ENCODE measurements at regions not wholly inside any gene's neighbourhood (a gene's known extent, or its start where the extent isn't known, plus 50 kb on each side); places are given as distances from the start of the nearest gene placed in this dataset. TPM values are rescaled to one million over a fixed set of nuclear protein-coding genes. Genes with fewer than 3 reads are reported as not detected.

DNA sequence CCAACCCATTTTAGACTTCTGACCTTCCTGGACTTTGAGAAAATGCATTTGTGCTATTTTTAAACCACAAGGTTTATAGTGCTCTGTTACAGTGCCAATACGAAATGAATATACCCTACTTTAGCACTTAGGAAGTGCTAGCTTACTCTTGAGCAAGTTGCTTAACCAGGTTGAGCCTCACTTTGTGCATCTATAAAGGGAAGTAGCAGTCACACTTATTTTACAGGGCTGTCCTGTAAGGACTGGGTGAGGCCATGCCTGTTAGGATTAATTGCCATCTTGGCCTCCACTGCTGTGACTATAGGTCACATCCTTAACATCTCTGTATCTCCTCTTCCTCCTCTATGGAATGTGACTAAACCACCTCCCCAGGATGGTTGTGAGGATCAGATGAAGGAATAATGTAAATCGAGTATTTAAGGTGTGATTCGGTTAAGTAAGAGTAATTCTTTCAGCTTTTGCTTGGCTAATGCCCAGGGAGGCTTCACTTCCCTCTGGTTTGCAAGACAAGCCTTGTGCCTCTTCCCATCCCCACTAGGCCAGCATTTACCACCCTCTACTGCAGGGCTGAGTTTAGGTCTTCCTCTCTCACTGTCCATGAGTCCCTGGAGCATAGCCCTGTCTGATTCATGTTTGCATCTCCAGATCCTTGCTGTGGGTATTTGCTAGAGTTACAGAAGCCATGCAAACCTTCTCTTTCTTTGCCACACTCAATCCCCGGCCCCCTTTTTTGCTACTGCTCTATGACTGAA lies 341.2 kb downstream of the ZNF521 start:
- WGBS, 2 donors = 88 to 90% methylated on average over 4 of the region's 4 CpGs
- no peak for ATAC-seq (ENCODE audit: insufficient read depth, low FRiP score)
- DNase-seq = no peak
- H3K4me1 ChIP-seq (ENCODE audit: control insufficient read depth in 5 of 5, insufficient read depth in 5 of 5, low read length in 5 of 5) = peaks cover 0 to 7% (median 0%) of the 10 kb centered on the region in 5 donors
- no peaks in the 10 kb centered on the region for H3K27me3 ChIP-seq (ENCODE audit: control insufficient read depth in 3 of 3, insufficient read depth in 3 of 3, low read length in 2 of 3)
- no peak overlapping the region for H3K4me3 ChIP-seq
- no peaks in the 10 kb centered on the region for H3K36me3 ChIP-seq (ENCODE audit: control insufficient read depth in 4 of 4, insufficient read depth in 4 of 4, low read length in 4 of 4)
- no peaks in the 10 kb centered on the region for H3K9me3 ChIP-seq (ENCODE audit: control insufficient read depth in 4 of 4, insufficient read depth in 3 of 4, low read length in 3 of 4)
- no peak overlapping the region for H3K9ac ChIP-seq (ENCODE audit: insufficient read depth in 1 of 2, low read length in 2 of 2)
- H3K27ac ChIP-seq (ENCODE audit: low read depth in 1 of 2, low read length in 1 of 2) = no peak overlapping the region
- TF ChIP-seq, protein P1, sequence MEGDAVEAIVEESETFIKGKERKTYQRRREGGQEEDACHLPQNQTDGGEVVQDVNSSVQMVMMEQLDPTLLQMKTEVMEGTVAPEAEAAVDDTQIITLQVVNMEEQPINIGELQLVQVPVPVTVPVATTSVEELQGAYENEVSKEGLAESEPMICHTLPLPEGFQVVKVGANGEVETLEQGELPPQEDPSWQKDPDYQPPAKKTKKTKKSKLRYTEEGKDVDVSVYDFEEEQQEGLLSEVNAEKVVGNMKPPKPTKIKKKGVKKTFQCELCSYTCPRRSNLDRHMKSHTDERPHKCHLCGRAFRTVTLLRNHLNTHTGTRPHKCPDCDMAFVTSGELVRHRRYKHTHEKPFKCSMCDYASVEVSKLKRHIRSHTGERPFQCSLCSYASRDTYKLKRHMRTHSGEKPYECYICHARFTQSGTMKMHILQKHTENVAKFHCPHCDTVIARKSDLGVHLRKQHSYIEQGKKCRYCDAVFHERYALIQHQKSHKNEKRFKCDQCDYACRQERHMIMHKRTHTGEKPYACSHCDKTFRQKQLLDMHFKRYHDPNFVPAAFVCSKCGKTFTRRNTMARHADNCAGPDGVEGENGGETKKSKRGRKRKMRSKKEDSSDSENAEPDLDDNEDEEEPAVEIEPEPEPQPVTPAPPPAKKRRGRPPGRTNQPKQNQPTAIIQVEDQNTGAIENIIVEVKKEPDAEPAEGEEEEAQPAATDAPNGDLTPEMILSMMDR (IDR thresholded peaks at IDR 0.05; ENCODE audit: control extremely low read depth, extremely low read depth) = no peak

Small RNAs in the stretch of these regions (small RNA-seq; reads per million reads assigned to genes)
- not detected for gene PPIAP57 (ENCODE audit: low replicate concordance)
